Erythroblast (primary cell): ENCODE measurements at regions not wholly inside any gene's neighbourhood (a gene's known extent, or its start where the extent isn't known, plus 50 kb on each side); places are given as distances from the start of the nearest gene placed in this dataset.

Experiments used
- GATA1 ChIP-seq: IDR thresholded peaks from 2 replicates; pipeline ENCODE4 v1.6.1; 2011; ENCODE audit warnings: low read depth, mild to moderate bottlenecking, control low read depth, low read length, moderate library complexity
- POLR2A ChIP-seq: IDR thresholded peaks from 2 replicates; pipeline ENCODE4 v1.6.1; 2011; ENCODE audit warnings: mild to moderate bottlenecking, low read length

GRCh38 chr9:84432746-84433145 is 92.2 kb upstream of the SLC28A3 start:
- TF ChIP-seq POLR2A (no peak), GATA1 (no peak)
